GM18907 (cell line): ENCODE measurements at regions not wholly inside any gene's neighbourhood (a gene's known extent, or its start where the extent isn't known, plus 50 kb on each side); places are given as distances from the start of the nearest gene placed in this dataset.
"Not testable (repeated sequence)": the region's sequence is repeated elsewhere in the genome, so short reads cannot be mapped to it uniquely, and the experiment has no call there.

Experiments
- ATAC-seq: cut with Tn5 transposase; IDR thresholded peaks from one replicate; pipeline ENCODE4 v1.9.1; 2021; ENCODE audit warnings: mild to moderate bottlenecking, moderate library complexity; ENCODE audit not compliant: unreplicated experiment

- ATAC-seq: no peak
These were observed 865.3 kb downstream of the TBC1D22A start for GRCh38 chr22:47627556-47628253.

DNA sequence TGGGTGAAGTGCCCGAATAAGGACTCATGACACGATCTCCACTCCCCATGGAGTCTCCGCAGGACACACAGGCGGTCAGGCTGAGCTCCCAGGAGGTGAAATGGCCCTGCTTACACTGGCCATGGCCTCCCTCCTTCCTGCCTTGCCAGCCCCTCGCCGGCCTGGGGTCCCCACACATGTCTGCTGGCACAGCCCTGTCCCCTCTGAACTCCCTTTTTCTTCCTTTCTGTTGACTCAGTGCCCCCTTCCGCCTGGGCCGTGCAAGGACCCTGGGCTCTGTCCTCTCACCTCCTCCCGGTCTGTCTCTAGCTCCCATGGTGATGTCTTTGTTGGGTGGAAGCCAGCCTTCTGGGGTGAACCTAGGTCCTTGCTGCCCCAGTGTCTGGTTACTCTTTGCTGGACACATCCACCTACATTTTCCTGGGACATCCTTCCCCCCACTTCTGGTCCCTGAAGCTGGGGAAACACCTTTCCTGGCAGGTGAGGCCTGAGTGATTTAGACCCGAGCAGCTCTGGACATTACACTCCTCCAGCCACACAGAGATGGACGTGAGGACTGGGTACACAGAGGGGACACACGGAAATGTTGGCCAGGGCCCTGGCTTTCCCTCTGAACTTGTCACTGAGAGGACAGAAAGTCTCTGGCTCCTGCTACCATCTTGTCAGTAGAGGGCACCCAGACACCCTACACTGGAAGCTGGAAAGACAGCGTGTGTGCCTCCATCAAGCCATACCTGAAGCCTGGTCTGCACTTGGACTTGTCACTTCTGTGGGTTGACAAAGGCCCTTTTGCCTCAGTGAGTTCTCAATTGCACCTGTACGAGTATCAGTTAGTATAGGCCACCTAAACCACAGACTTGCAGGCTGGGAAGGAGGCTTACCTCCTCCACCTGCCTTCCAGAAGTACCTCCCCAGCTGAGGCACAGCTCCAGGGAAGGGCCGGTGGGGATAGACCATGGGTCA lies 864.3 kb downstream of the TBC1D22A start:
- no peak for ATAC-seq

- ATAC-seq: no peak
These were observed 863.3 kb downstream of the TBC1D22A start for GRCh38 chr22:47625531-47626427.

DNA sequence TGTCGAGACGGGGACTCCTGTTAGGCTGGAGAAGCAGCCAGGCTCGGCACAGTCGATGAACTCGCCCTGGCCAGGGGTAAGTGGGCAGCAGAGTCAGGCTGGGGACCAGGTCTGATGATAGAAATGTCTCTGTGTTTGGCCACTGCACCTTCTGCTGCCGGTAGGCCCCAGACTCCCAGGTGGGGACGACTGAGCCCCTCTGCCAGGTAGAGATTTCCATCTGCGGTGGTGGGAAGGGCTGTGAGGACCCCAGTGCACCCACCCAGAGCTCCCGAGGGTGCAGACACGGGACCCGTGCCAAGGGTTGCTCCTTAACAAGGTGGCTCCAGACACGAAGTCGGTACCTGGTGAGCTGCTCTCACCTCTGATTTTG lies 862.5 kb downstream of the TBC1D22A start:
- ATAC-seq: no peak

DNA sequence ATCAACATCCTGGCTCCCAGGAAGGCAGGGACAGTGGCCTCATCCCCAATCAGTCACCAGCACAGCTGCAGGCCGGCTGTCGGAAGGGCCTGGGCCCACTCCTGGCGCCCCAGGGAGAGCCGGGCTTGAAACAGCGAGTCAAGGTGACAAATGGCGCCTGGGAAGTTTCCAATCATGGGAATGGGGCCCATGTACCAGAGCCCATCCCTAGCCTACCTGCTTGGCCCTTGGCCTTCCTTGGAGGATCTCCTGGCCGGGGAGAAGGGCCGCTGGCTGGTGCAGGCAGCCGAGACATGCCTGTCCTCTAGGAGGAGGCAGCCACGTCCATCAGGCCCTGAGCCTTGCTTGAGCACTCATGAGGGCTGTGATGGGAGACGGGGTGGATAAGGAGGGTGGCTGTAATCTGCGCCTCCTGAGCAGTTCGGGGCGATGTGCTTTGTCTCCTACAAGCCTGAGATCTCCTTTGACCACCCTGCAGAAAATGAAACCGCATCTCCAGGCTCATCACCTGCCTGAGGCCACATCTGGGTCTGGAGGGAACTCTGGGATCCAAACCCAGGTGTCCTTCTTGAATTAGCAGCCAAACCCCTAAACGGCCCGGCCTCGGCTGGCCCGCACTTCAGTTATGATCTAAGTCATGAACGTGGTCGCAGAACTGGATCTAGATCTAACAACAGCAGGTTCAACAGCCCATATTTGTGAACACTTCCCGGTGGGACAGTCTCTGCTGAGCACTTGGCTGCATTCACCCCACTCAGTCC lies 862.0 kb downstream of the TBC1D22A start:
- no peak for ATAC-seq

- ATAC-seq: no peak
These were observed 861.3 kb downstream of the TBC1D22A start for GRCh38 chr22:47623763-47624148.

- ATAC-seq: no peak
These were observed 860.8 kb downstream of the TBC1D22A start for GRCh38 chr22:47623066-47623762.

DNA sequence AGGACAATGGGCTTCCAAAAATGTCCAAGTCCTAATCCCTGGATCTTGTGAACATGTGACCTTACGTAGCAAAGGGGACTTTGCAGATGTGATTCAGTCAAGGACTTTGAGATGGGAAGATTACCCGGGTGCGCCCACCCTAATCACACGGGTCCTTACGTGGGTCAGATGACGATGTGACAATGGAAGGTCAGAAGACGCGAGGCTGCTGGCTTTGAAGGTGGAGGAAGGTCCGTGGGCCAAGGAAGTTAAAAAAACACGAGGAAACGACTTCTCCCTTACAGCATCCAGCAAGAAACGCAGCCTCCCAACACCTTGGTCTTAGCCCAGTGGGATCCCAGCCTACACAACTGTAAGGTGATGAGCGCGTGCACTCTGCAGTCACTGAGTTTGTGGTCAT lies 860.1 kb downstream of the TBC1D22A start:
- no peak for ATAC-seq

GRCh38 chr22:47621253-47621652 lies 858.8 kb downstream of the TBC1D22A start:
- no peak for ATAC-seq

GRCh38 chr22:47620391-47620790 lies 857.9 kb downstream of the TBC1D22A start:
- ATAC-seq: no peak

DNA sequence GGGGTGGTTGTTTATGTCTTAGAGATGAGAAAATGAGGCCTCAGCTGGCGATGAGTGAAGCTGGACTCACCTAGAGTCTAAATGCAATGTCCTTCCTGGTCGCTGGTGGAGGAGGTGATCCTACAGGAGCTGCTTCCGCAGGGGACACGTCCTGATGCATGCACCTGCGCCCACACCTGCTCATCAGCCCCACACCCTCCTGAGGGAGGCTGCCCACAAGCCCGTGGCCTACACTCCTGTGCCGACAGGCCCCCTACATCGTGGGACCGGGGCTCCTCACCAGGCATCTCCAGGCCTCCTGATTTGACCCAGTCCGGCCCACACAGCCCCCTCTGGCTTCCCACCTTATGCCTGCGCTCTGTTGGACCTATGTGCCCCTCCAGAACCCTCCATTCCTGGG lies 857.2 kb downstream of the TBC1D22A start:
- no peak for ATAC-seq

DNA sequence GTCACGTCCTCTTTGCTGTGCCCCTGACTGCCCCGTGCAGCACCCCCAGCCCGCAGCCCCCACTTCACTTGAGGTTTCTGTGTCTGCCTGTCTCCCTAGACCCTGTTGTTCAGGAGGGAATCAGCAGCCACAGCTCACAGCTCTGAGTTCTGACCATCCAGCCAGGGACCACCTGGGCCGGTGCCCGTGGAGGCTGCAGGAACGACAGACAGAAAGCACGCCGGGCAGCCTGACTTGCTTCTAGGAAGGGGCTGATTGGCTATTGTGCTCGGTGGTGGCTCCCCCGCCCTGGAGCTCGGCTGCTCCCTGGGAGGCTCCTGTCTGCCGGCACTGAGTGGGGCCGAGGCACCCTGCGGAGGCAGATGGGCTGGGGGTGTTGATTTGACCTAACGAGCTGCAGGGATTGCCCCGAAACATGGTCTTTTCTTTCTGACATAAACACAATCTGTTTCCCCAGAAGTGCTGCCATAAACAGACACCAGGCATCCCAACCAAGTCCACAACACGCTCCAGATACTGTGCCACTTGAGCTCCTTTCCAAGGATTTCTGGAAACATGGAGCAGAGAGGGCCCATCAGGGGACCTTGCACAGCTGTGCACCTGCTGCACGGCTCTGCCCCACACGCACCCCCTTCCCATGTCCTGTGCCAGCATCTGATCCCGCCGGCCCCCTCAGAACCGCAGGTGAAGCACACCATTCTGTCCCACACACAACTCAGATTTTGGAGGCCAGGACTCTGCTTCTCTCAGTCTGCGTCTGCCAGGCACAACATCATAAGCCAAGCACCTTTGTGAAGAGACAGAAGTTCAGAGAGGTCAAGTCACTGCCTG lies 855.9 kb downstream of the TBC1D22A start:
- no peak for ATAC-seq

GRCh38 chr22:47617186-47617585 lies 854.7 kb downstream of the TBC1D22A start:
- ATAC-seq: no peak

- no peak for ATAC-seq
These were observed 854.1 kb downstream of the TBC1D22A start for GRCh38 chr22:47616396-47617020.

- no peak for ATAC-seq
These were observed 852.6 kb downstream of the TBC1D22A start for GRCh38 chr22:47615051-47615450.

DNA sequence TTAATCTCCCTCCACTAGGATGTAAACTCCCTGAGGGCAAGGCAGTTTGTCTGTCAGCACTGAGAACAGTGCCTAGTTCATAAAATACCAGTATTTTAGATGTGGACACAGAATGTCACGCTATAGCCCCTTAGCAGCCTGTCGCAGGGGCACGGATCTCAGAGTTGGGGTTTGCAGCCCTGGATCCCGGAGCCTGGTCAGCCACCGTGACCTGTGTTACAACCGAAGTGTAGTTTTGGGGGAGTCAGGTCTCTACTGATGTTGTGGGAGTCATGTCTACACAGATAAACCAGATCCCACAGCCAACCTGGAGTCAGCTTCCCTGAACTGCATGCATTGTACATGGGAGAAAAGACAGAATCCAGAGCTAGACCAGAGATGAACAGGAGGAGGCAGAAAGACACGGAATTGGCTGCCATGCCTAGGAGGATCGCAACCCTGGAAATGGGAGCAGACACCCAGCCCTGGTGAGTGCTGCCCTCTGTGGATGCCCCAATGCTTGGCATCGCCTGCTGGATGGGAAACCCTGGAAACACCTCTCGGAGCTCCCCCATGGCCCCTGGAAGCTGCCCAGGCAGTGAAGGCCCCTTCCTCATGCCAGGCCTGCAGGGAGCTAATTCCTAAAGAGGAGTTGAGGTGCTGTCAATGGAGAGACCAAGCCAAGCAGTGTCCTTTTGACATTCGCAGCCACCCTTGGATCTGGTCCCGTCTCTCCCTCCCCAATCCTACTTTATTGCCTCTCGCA lies 851.3 kb downstream of the TBC1D22A start:
- no peak for ATAC-seq

- not testable (repeated sequence) for ATAC-seq
These were observed 850.7 kb downstream of the TBC1D22A start for GRCh38 chr22:47613181-47613580.
